Osteocyte (in vitro differentiated cells): ENCODE measurements at regions not wholly inside any gene's neighbourhood (a gene's known extent, or its start where the extent isn't known, plus 50 kb on each side); places are given as distances from the start of the nearest gene placed in this dataset.

ENCODE experiments used
- DNase-seq: peaks from one replicate; pipeline ENCODE4 v3.0.0; 2021; ENCODE audit warnings: mixed read lengths; ENCODE audit not compliant: unreplicated experiment; ENCODE audit errors: extremely low spot score
- H3K27ac Mint-ChIP-seq: one replicate; pipeline ENCODE4 v1.8.0; 2021; ENCODE audit warnings: mild to moderate bottlenecking, mixed read lengths; ENCODE audit not compliant: unreplicated experiment
- H3K27me3 Mint-ChIP-seq: one replicate; pipeline ENCODE4 v1.8.0; 2021; ENCODE audit warnings: mixed read lengths; ENCODE audit not compliant: unreplicated experiment
- H3K36me3 Mint-ChIP-seq: one replicate; pipeline ENCODE4 v1.8.0; 2021; ENCODE audit warnings: mixed read lengths; ENCODE audit not compliant: unreplicated experiment
- H3K4me1 Mint-ChIP-seq: one replicate; pipeline ENCODE4 v1.8.0; 2021; ENCODE audit warnings: mixed read lengths; ENCODE audit not compliant: unreplicated experiment
- H3K4me3 Mint-ChIP-seq: one replicate; pipeline ENCODE4 v1.8.0; 2021; ENCODE audit warnings: mild to moderate bottlenecking, moderate library complexity, mixed read lengths; ENCODE audit not compliant: unreplicated experiment
- H3K9me3 Mint-ChIP-seq: one replicate; pipeline ENCODE4 v1.8.0; 2021; ENCODE audit warnings: mixed read lengths; ENCODE audit not compliant: unreplicated experiment
- TF ChIP-seq, protein P1 (sequence below): fragments of 200-600 bp; sonication (generic); IDR thresholded peaks from 2 replicates; pipeline ENCODE4 v1.5.0; 2021; ENCODE audit warnings: antibody characterized with exemption, mild to moderate bottlenecking, moderate library complexity

DNA sequence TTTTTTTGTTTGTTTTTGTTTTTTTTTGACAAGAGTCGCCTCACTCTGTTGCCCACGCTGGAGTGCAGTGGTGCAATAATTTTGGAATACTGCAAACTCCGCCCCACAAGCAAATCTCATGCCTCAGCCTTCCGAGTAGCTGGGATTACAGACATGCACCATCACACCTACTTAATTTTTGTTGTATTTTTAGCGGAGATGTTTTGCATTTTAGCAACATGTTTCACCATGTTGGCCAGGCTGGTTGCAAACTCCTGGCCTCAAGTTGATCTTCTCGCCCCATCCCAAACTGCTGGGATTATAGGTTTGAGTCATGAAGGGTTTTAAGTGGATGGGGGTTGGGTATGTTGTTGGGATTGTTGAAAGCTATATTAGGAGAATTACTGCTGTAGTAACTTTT lies 270.9 kb upstream of the LCORL start:
- Mint-ChIP-seq H3K36me3 (no peaks in the 10 kb centered on the region), H3K27ac (no peak overlapping the region), H3K9me3 (peaks cover 11% of the 10 kb centered on the region), H3K27me3 (no peaks in the 10 kb centered on the region), H3K4me3 (no peak overlapping the region), H3K4me1 (no peaks in the 10 kb centered on the region)
- DNase-seq = no peak
- TF ChIP-seq, protein P1, sequence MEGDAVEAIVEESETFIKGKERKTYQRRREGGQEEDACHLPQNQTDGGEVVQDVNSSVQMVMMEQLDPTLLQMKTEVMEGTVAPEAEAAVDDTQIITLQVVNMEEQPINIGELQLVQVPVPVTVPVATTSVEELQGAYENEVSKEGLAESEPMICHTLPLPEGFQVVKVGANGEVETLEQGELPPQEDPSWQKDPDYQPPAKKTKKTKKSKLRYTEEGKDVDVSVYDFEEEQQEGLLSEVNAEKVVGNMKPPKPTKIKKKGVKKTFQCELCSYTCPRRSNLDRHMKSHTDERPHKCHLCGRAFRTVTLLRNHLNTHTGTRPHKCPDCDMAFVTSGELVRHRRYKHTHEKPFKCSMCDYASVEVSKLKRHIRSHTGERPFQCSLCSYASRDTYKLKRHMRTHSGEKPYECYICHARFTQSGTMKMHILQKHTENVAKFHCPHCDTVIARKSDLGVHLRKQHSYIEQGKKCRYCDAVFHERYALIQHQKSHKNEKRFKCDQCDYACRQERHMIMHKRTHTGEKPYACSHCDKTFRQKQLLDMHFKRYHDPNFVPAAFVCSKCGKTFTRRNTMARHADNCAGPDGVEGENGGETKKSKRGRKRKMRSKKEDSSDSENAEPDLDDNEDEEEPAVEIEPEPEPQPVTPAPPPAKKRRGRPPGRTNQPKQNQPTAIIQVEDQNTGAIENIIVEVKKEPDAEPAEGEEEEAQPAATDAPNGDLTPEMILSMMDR = no peak

DNA sequence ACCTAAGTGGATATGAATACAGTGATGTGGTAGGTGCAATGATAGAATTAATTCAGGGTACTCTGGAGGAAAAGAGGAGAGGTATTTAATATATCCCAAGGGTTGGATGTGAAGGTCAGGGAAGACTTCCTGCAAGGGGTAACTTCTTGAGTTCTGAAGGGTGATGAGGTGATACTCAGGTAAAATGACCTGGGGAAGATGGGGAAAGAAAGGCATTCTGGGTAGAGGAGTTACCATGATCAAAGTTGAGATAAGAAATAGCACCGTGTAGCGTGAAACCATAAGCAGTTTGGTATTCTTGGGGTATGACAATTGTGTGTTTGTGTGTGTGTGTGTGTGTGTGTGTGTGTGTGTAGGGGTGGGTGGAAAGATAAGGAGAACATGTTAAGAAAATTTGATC lies 270.4 kb upstream of the LCORL start:
- TF ChIP-seq, protein P1 = no peak
- H3K27ac Mint-ChIP-seq = no peak overlapping the region
- H3K4me3 Mint-ChIP-seq = no peak overlapping the region
- no peak for DNase-seq
- no peaks in the 10 kb centered on the region for H3K27me3 Mint-ChIP-seq
- no peaks in the 10 kb centered on the region for H3K4me1 Mint-ChIP-seq
- no peaks in the 10 kb centered on the region for H3K36me3 Mint-ChIP-seq
- H3K9me3 Mint-ChIP-seq = peaks cover 15% of the 10 kb centered on the region

DNA sequence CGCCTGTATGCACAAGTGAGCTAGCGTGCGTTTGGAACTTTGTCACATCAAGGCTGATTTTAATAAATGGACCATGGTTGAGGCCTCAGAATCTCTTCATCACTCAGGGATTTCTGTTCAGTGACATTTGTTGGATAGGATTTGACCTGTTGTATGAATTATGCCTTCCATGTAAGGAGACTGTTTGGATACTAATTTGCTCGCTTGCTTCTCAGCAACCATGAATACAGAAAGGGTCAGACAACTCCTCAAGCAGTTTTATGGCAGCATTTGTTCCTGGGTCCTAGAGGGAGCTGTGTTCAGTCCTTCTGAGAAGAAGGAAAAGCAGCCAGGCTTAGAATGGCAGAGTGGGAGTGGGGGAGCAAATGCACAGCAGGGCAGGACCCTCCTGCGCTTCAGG lies 269.7 kb upstream of the LCORL start:
- no peak overlapping the region for H3K4me3 Mint-ChIP-seq
- H3K4me1 Mint-ChIP-seq = no peaks in the 10 kb centered on the region
- no peaks in the 10 kb centered on the region for H3K36me3 Mint-ChIP-seq
- no peak for DNase-seq
- TF ChIP-seq, protein P1 = no peak
- peaks cover 16% of the 10 kb centered on the region for H3K9me3 Mint-ChIP-seq
- no peaks in the 10 kb centered on the region for H3K27me3 Mint-ChIP-seq
- no peak overlapping the region for H3K27ac Mint-ChIP-seq

DNA sequence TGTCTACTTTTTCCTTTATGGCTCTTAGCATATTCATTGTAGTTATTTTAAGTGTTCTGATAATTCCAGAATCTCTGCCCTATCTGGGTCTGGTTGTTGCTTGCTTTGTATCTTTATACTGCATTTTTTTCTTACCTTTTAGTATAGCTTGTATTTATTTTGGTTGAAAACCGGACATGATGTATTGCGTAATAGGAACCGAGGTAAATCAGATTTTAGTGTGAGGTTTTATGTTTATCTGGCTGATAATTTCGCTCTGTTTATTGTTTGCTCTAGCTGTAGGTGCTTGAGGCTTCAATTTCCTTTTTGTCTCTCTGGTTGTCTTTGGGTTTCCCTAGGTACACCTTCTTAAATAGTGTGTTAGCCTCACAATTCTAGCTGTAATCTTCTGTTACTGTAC lies 263.8 kb upstream of the LCORL start:
- Mint-ChIP-seq H3K4me3 (no peak overlapping the region), H3K4me1 (no peaks in the 10 kb centered on the region), H3K9me3 (peaks cover 27% of the 10 kb centered on the region), H3K27ac (no peak overlapping the region), H3K36me3 (no peaks in the 10 kb centered on the region), H3K27me3 (no peaks in the 10 kb centered on the region)
- DNase-seq = no peak
- TF ChIP-seq, protein P1 = no peak

DNA sequence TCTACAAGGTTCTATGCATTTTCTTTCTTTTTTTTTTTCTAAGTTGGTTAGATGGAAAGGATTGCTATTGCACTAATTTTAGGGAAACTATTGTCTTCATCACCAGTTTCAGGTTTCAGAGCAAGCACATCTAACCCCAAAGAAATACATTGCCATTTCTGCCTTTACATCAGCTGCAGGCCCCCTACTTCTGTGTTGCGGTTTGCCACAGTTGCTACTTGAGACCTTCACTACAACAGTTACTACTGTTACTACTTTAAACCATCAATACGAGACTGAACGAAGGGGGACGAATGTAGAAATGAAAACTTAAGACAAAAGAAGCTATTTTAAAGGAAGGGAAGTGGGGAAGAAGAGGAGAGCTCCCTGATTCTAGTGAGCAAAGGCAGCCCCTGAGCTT lies 256.7 kb upstream of the LCORL start:
- Mint-ChIP-seq H3K4me3 (no peak overlapping the region), H3K36me3 (no peaks in the 10 kb centered on the region), H3K27ac (no peak overlapping the region), H3K4me1 (no peaks in the 10 kb centered on the region), H3K27me3 (no peaks in the 10 kb centered on the region), H3K9me3 (peaks cover 8% of the 10 kb centered on the region)
- DNase-seq = no peak
- TF ChIP-seq, protein P1 = no peak
